H1 (cell line): ENCODE measurements at regions not wholly inside any gene's neighbourhood (a gene's known extent, or its start where the extent isn't known, plus 50 kb on each side); places are given as distances from the start of the nearest gene placed in this dataset.

Source experiments
- CTCF ChIA-PET: fragments of 300-600 bp; sonication (Branson Sonifier 250); formaldehyde crosslinking; loops from one replicate; lab custom pipeline; 2021; ENCODE audit not compliant: partially characterized antibody; lab: Charles Lee
- POLR2A ChIA-PET: fragments of 300-600 bp; sonication (Branson Sonifier 250); formaldehyde crosslinking; loops from one replicate; lab custom pipeline; 2021; ENCODE audit warnings: inconsistent platforms; ENCODE audit not compliant: partially characterized antibody; lab: Charles Lee
- DNase-seq, 2 experiments: peaks; one replicate each; pipeline versions ENCODE4 v3.0.0 to v3.0.0-alpha.2; 2010 to 2022; ENCODE audit warnings: low spot score in 2 of 2, low read depth in 1 of 2, mixed read lengths in 1 of 2
- FAIRE-seq: peaks from 2 replicates; lab custom pipeline; 2011; peaks lifted over from hg19 to GRCh38; lab: Jason Lieb, UNC
- H2AFZ ChIP-seq: 2 replicates; pipeline ENCODE4 v1.8.1; 2012; ENCODE audit warnings: low read length, inconsistent platforms
- H2AK5ac ChIP-seq: 2 replicates; pipeline ENCODE4 v1.6.1; 2013; ENCODE audit warnings: low read depth, low read length
- H2BK120ac ChIP-seq: replicated peaks from 2 replicates; pipeline ENCODE3; 2013; ENCODE audit warnings: low read depth, low read length, inconsistent platforms
- H2BK12ac ChIP-seq: 2 replicates; pipeline ENCODE4 v1.6.1; 2013; ENCODE audit warnings: low read depth, low read length
- H2BK15ac ChIP-seq: 2 replicates; pipeline ENCODE4 v1.6.1; 2013; ENCODE audit warnings: low read length
- H2BK20ac ChIP-seq: 2 replicates; pipeline ENCODE4 v1.6.1; 2013; ENCODE audit warnings: low read length
- H2BK5ac ChIP-seq: 2 replicates; pipeline ENCODE4 v1.6.1; 2013; ENCODE audit warnings: low read depth, low read length
- H3K14ac ChIP-seq: 2 replicates; pipeline ENCODE4 v1.6.1; 2013; ENCODE audit warnings: inconsistent platforms; ENCODE audit not compliant: insufficient read length
- H3K18ac ChIP-seq: 2 replicates; pipeline ENCODE4 v1.6.1; 2013; ENCODE audit warnings: low read length; ENCODE audit errors: extremely low read depth
- H3K23ac ChIP-seq: 2 replicates; pipeline ENCODE4 v1.6.1; 2013; ENCODE audit warnings: inconsistent platforms; ENCODE audit not compliant: insufficient read length
- H3K23me2 ChIP-seq: 2 replicates; pipeline ENCODE4 v1.6.1; 2013; ENCODE audit warnings: low read depth, low read length
- H3K27ac ChIP-seq: 2 replicates; pipeline ENCODE4 v1.6.1; 2011; ENCODE audit warnings: low read depth, low read length, inconsistent platforms
- H3K27me3 ChIP-seq, 4 experiments: replicated peaks in 1 of 4; 1 replicate in 1 of 4; 2 replicates in 3 of 4; pipeline versions ENCODE4 v1.6.1 to v1.8.1; 2011 to 2013; ENCODE audit warnings: low read length in 3 of 4, mild to moderate bottlenecking in 3 of 4, inconsistent platforms in 2 of 4, mixed read lengths in 2 of 4, moderate library complexity in 1 of 4; ENCODE audit not compliant: control insufficient read depth in 3 of 4, insufficient read depth in 3 of 4; ENCODE audit errors: extremely low read depth in 1 of 4
- H3K36me3 ChIP-seq, 4 experiments: 2 replicates each; pipeline versions ENCODE4 v1.6.1 to v1.8.1; 2011 to 2013; ENCODE audit warnings: mild to moderate bottlenecking in 4 of 4, low read length in 3 of 4, moderate library complexity in 2 of 4, control low read depth in 1 of 4, inconsistent platforms in 1 of 4; ENCODE audit not compliant: insufficient read depth in 4 of 4, control insufficient read depth in 2 of 4
- H3K4ac ChIP-seq: replicated peaks from 2 replicates; pipeline ENCODE3; 2013; ENCODE audit warnings: low read length, low read depth, mixed read lengths, inconsistent platforms; ENCODE audit not compliant: insufficient read length
- H3K4me1 ChIP-seq, 4 experiments: replicated peaks in 1 of 4; 1 replicate in 1 of 4; 2 replicates in 3 of 4; pipeline versions ENCODE4 v1.6.1 to v1.8.1; 2011 to 2013; ENCODE audit warnings: low read length in 3 of 4, inconsistent platforms in 2 of 4, mixed read lengths in 1 of 4; ENCODE audit not compliant: insufficient read depth in 4 of 4, control insufficient read depth in 3 of 4
- H3K4me2 ChIP-seq, 2 experiments: 2 replicates each; pipeline versions ENCODE4 v1.6.1 to v1.8.1; 2011 to 2013; ENCODE audit warnings: low read depth in 2 of 2, low read length in 2 of 2, control low read depth in 1 of 2, inconsistent platforms in 1 of 2, mild to moderate bottlenecking in 1 of 2; ENCODE audit not compliant: insufficient read depth in 1 of 2
- H3K4me3 ChIP-seq, 4 experiments: fragments of 200-600, 300-600 bp in 1 of 4; sonication (generic), shearing (Covaris generic), sonication (Bioruptor Twin) in 1 of 4; 2 replicates each; pipeline versions ENCODE4 v1.5.1 to v1.8.1; 2011 to 2016; ENCODE audit warnings: low read length in 4 of 4, low read depth in 3 of 4, control low read depth in 2 of 4, inconsistent platforms in 2 of 4, mild to moderate bottlenecking in 2 of 4, mixed read lengths in 1 of 4, moderate library complexity in 1 of 4; ENCODE audit not compliant: insufficient read depth in 2 of 4; ENCODE audit errors: extremely low read depth in 1 of 4
- H3K56ac ChIP-seq: replicated peaks from 2 replicates; pipeline ENCODE3; 2013; ENCODE audit warnings: low read depth, mild to moderate bottlenecking, mixed read lengths, low read length, inconsistent platforms; ENCODE audit not compliant: insufficient read length
- H3K79me1 ChIP-seq: 2 replicates; pipeline ENCODE4 v1.6.1; 2013; ENCODE audit warnings: low read depth, low read length, control low read depth
- H3K79me2 ChIP-seq, 2 experiments: 2 replicates each; pipeline versions ENCODE4 v1.6.1 to v1.8.1; 2012 to 2013; ENCODE audit warnings: low read length in 2 of 2, mild to moderate bottlenecking in 2 of 2, inconsistent platforms in 1 of 2; ENCODE audit not compliant: insufficient read depth in 2 of 2, control insufficient read depth in 1 of 2
- H3K9ac ChIP-seq, 4 experiments: replicated peaks in 1 of 4; 1 replicate in 1 of 4; 2 replicates in 3 of 4; pipeline versions ENCODE4 v1.6.1 to v1.8.1; 2011 to 2013; ENCODE audit warnings: low read depth in 3 of 4, low read length in 3 of 4, control low read depth in 2 of 4, mild to moderate bottlenecking in 2 of 4, moderate library complexity in 2 of 4, inconsistent platforms in 1 of 4; ENCODE audit errors: extremely low read depth in 1 of 4
- H3K9me3 ChIP-seq, 2 experiments: 2 replicates each; pipeline versions ENCODE4 v1.6.1 to v1.8.1; 2012 to 2013; ENCODE audit warnings: mild to moderate bottlenecking in 2 of 2, moderate library complexity in 2 of 2, control low read depth in 1 of 2, inconsistent platforms in 1 of 2, low read depth in 1 of 2, low read length in 1 of 2, mixed read lengths in 1 of 2; ENCODE audit not compliant: insufficient read depth in 2 of 2
- H4K20me1 ChIP-seq, 2 experiments: replicated peaks in 1 of 2; 2 replicates each; pipeline versions ENCODE3 to v1.8.1; 2011 to 2013; ENCODE audit warnings: inconsistent platforms in 2 of 2, low read length in 2 of 2, mild to moderate bottlenecking in 1 of 2; ENCODE audit not compliant: insufficient read depth in 2 of 2, control insufficient read depth in 1 of 2
- H4K5ac ChIP-seq: 2 replicates; pipeline ENCODE4 v1.6.1; 2013; ENCODE audit warnings: low read length, low read depth, mixed read lengths, inconsistent platforms; ENCODE audit not compliant: insufficient read length
- H4K8ac ChIP-seq: 2 replicates; pipeline ENCODE4 v1.8.0; 2013; ENCODE audit warnings: mild to moderate bottlenecking, moderate library complexity, low read length, inconsistent platforms; ENCODE audit not compliant: insufficient read depth; ENCODE audit errors: extremely low read depth
- H4K91ac ChIP-seq: replicated peaks from 2 replicates; pipeline ENCODE3; 2013; ENCODE audit warnings: low read length, mixed read lengths, inconsistent platforms; ENCODE audit not compliant: insufficient read length
- CEBPB ChIP-seq: IDR thresholded peaks from 2 replicates; pipeline ENCODE4 v1.6.1; 2012; ENCODE audit warnings: low read depth, low read length
- CHD2 ChIP-seq: IDR thresholded peaks from 2 replicates; pipeline ENCODE4 v1.6.1; 2012; ENCODE audit warnings: low read length, improper control_type of control experiment
- EP300 ChIP-seq, 2 experiments: IDR thresholded peaks; 1 replicate in 1 of 2; 2 replicates in 1 of 2; pipeline ENCODE4 v1.6.1; 2011 to 2012; ENCODE audit warnings: low read depth in 2 of 2, low read length in 2 of 2, mild to moderate bottlenecking in 2 of 2, borderline replicate concordance in 1 of 2, inconsistent platforms in 1 of 2, moderate library complexity in 1 of 2
- GABPA ChIP-seq: IDR thresholded peaks from 2 replicates; pipeline ENCODE4 v1.6.1; 2011; ENCODE audit warnings: mild to moderate bottlenecking, low read length, moderate library complexity, borderline replicate concordance; ENCODE audit not compliant: insufficient read depth
- HDAC6 ChIP-seq: IDR thresholded peaks from one replicate; pipeline ENCODE4 v1.7.1; 2012; ENCODE audit warnings: low read depth, mild to moderate bottlenecking, inconsistent platforms, low read length, moderate library complexity
- JUND ChIP-seq: IDR thresholded peaks from 2 replicates; pipeline ENCODE4 v1.6.1; 2011; ENCODE audit warnings: mild to moderate bottlenecking, improper control_type of control experiment, low read length
- KDM5A ChIP-seq: fragments of 200-600 bp; IDR thresholded peaks from 2 replicates; pipeline ENCODE4 v1.7.1; 2012; ENCODE audit warnings: mild to moderate bottlenecking, low read length, inconsistent platforms, mixed read lengths
- RAD21 ChIP-seq, 2 experiments: IDR thresholded peaks in 1 of 2; conservative IDR thresholded peaks in 1 of 2; 2 replicates each; pipeline ENCODE4 v1.6.1; 2011; ENCODE audit warnings: low read depth in 2 of 2, low read length in 2 of 2, improper control_type of control experiment in 1 of 2, inconsistent platforms in 1 of 2, mild to moderate bottlenecking in 1 of 2, moderate library complexity in 1 of 2
- RBBP5 ChIP-seq: IDR thresholded peaks from 2 replicates; pipeline ENCODE4 v1.7.1; 2012; ENCODE audit warnings: low read depth, mild to moderate bottlenecking, inconsistent platforms, low read length, moderate library complexity, borderline replicate concordance
- RFX5 ChIP-seq: IDR thresholded peaks from 2 replicates; pipeline ENCODE4 v1.6.1; 2011; ENCODE audit warnings: low read depth, low read length, improper control_type of control experiment, borderline replicate concordance
- RXRA ChIP-seq: IDR thresholded peaks from 2 replicates; pipeline ENCODE4 v1.6.1; 2011; ENCODE audit warnings: low read depth, mild to moderate bottlenecking, low read length, moderate library complexity; ENCODE audit not compliant: insufficient read depth
- SRF ChIP-seq: IDR thresholded peaks from 2 replicates; pipeline ENCODE4 v1.6.1; 2011; ENCODE audit warnings: mild to moderate bottlenecking, low read depth, low read length, moderate library complexity
- SUZ12 ChIP-seq: fragments of 200-600 bp; sonication (generic); IDR thresholded peaks from 2 replicates; pipeline ENCODE4 v1.6.1; 2012; ENCODE audit warnings: mild to moderate bottlenecking, inconsistent platforms, low read length, moderate library complexity, mixed read lengths
- TEAD4 ChIP-seq: IDR thresholded peaks from 2 replicates; pipeline ENCODE4 v1.6.1; 2012; ENCODE audit warnings: low read depth, low read length, inconsistent platforms, mixed read lengths
- WGBS, 2 experiments: shearing (Covaris generic) in 1 of 2; methylation state at CpG; one replicate each; pipeline versions ENCODE4 v1.1.6 to v1.1.7; 2013 to 2015; ENCODE audit warnings: low lambda C conversion rate in 2 of 2, mixed read lengths in 2 of 2, inconsistent platforms in 1 of 2, low coverage in 1 of 2, missing lambda C conversion rate in 1 of 2; ENCODE audit not compliant: insufficient replicate concordance in 2 of 2, insufficient coverage in 1 of 2, insufficient read length in 1 of 2; ENCODE audit errors: extremely low coverage in 1 of 2, missing lambda C conversion rate in 1 of 2; 5-methylcytosine and 5-hydroxymethylcytosine counted together
- TF ChIP-seq, protein P1 (sequence below): IDR thresholded peaks from 2 replicates; pipeline ENCODE4 v1.6.1; 2012; ENCODE audit warnings: inconsistent platforms

DNA sequence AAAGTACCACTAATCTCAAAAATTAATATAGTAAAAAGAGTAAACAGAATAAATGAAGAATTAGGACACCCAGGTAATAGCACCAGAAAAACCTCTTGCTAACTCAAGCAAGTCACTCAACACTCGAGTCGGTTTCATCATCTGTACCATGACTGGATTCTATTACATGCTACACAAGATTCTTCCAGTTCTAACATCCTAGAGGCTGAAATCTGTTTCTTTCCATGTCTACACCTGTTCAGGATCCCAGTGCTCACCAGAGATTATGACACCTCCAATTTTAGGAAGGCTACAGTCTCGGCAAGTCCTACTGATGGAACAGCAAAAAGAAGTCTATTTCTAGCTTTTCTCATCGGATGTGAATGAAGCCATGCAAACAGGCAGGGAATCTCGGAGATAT is 95.3 kb upstream of the ANK3 start:
- no peak overlapping the region for H3K23ac ChIP-seq
- H3K27me3 ChIP-seq = no peaks in the 10 kb centered on the region
- H3K56ac ChIP-seq = no peak overlapping the region
- no peak overlapping the region for H3K27ac ChIP-seq
- no peak overlapping the region for H2AK5ac ChIP-seq
- no peak overlapping the region for H3K18ac ChIP-seq
- no peak overlapping the region for H2BK15ac ChIP-seq
- no peak overlapping the region for H2BK5ac ChIP-seq
- ChIA-PET POLR2A (no interaction called here), CTCF (interaction anchor here (0.7 kb wide), 1 partner anchor 13 kb away, joined by 3 read pairs; no protein-coding TSS in a partner anchor)
- no peaks in the 10 kb centered on the region for H3K23me2 ChIP-seq
- H3K36me3 ChIP-seq = no peaks in the 10 kb centered on the region
- H3K4ac ChIP-seq = no peak overlapping the region
- H3K4me2 ChIP-seq = no peak overlapping the region
- no peaks in the 10 kb centered on the region for H3K79me1 ChIP-seq
- 89% methylated on average over 5 of the region's 5 CpGs; no CpG with 5 or more reads in 1 of the 2 experiments for WGBS, 2 experiments
- no peak overlapping the region for H2BK120ac ChIP-seq
- no peak for FAIRE-seq
- H4K91ac ChIP-seq = no peak overlapping the region
- H2BK20ac ChIP-seq = no peak overlapping the region
- H3K4me3 ChIP-seq = no peak overlapping the region
- H3K79me2 ChIP-seq = no peaks in the 10 kb centered on the region
- H3K4me1 ChIP-seq = no peaks in the 10 kb centered on the region
- no peak overlapping the region for H4K5ac ChIP-seq
- no peak overlapping the region for H4K8ac ChIP-seq
- no peak overlapping the region for H2BK12ac ChIP-seq
- H3K9me3 ChIP-seq = no peaks in the 10 kb centered on the region
- no peaks in the 10 kb centered on the region for H4K20me1 ChIP-seq
- no peak overlapping the region for H2AFZ ChIP-seq
- no peak overlapping the region for H3K14ac ChIP-seq
- no peak for DNase-seq
- H3K9ac ChIP-seq = no peak overlapping the region
- TF ChIP-seq SRF = no peak
- TF ChIP-seq KDM5A = no peak
- TF ChIP-seq TEAD4 = no peak
- TF ChIP-seq EP300 (IDR thresholded peaks at IDR 0.05; ENCODE audit: borderline replicate concordance in 1 of 2, low read depth in 2 of 2, low read length in 2 of 2) = no peak
- no peak for TF ChIP-seq HDAC6
- TF ChIP-seq RBBP5 = no peak
- TF ChIP-seq RFX5 = no peak
- TF ChIP-seq RAD21 (IDR thresholded peaks at IDR 0.05 in 1 of 2, conservative IDR thresholded peaks at IDR 0.05 in 1 of 2; ENCODE audit: low read depth in 2 of 2, low read length in 2 of 2) = no peak
- no peak for TF ChIP-seq SUZ12
- TF ChIP-seq CHD2 = no peak
- no peak for TF ChIP-seq JUND
- no peak for TF ChIP-seq RXRA
- TF ChIP-seq, protein P1, sequence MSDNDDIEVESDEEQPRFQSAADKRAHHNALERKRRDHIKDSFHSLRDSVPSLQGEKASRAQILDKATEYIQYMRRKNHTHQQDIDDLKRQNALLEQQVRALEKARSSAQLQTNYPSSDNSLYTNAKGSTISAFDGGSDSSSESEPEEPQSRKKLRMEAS = no peak
- TF ChIP-seq CEBPB = no peak
- no peak for TF ChIP-seq GABPA
